RWPE2 (cell line): ENCODE measurements at regions not wholly inside any gene's neighbourhood (a gene's known extent, or its start where the extent isn't known, plus 50 kb on each side); places are given as distances from the start of the nearest gene placed in this dataset.

ENCODE experiments used
- ATAC-seq: fragments of 200-7000 bp; cut with Tn5 transposase; 3 replicates; pipeline ENCODE4 v1.9.1; 2021; ENCODE audit warnings: low read depth
- DNase-seq: peaks from one replicate; pipeline ENCODE4 v3.0.0-alpha.2; 2020; ENCODE audit warnings: low spot score
- H3K27ac ChIP-seq: fragments of 450-650 bp; 2 replicates; pipeline ENCODE4 v1.5.1; 2017; ENCODE audit warnings: mild to moderate bottlenecking; ENCODE audit not compliant: poor library complexity, severe bottlenecking
- H3K27me3 ChIP-seq: fragments of 250-450 bp; sonication (Bioruptor Pico); 2 replicates; pipeline ENCODE4 v1.5.1; 2021; ENCODE audit warnings: mild to moderate bottlenecking, moderate library complexity; ENCODE audit not compliant: insufficient read depth, poor library complexity, severe bottlenecking
- H3K36me3 ChIP-seq: fragments of 250-450 bp; sonication (Bioruptor Pico); 2 replicates; pipeline ENCODE4 v1.5.1; 2020; ENCODE audit warnings: low read depth, mild to moderate bottlenecking, moderate library complexity
- H3K4me1 ChIP-seq: fragments of 250-450 bp; sonication (Bioruptor Pico); 2 replicates; pipeline ENCODE4 v1.5.1; 2021; ENCODE audit warnings: mild to moderate bottlenecking, moderate library complexity; ENCODE audit not compliant: insufficient read depth, poor library complexity, severe bottlenecking
- H3K4me3 ChIP-seq: fragments of 250-450 bp; sonication (Bioruptor Pico); 2 replicates; pipeline ENCODE4 v1.5.1; 2021; ENCODE audit warnings: mild to moderate bottlenecking, moderate library complexity; ENCODE audit not compliant: severe bottlenecking
- H3K9me3 ChIP-seq: fragments of 250-450 bp; sonication (Bioruptor Pico); 2 replicates; pipeline ENCODE4 v1.5.1; 2021; ENCODE audit warnings: mild to moderate bottlenecking, moderate library complexity; ENCODE audit not compliant: severe bottlenecking
- CTCF ChIP-seq: fragments of 450-650 bp; IDR thresholded peaks from one replicate; pipeline ENCODE4 v1.5.1; 2017; ENCODE audit warnings: mild to moderate bottlenecking, moderate library complexity; ENCODE audit not compliant: poor library complexity, severe bottlenecking

- Histone ChIP-seq H3K4me3 (no peak overlapping the region), H3K27me3 (no peaks in the 10 kb centered on the region), H3K4me1 (no peaks in the 10 kb centered on the region), H3K9me3 (no peaks in the 10 kb centered on the region), H3K36me3 (no peaks in the 10 kb centered on the region), H3K27ac (no peak overlapping the region)
- no peak for TF ChIP-seq CTCF
- no peak for ATAC-seq
- no peak for DNase-seq
Measured at GRCh38 chr17:12403881-12404398, 261.8 kb upstream of the MYOCD start.

- no peak for TF ChIP-seq CTCF
- Histone ChIP-seq H3K27me3 (no peaks in the 10 kb centered on the region), H3K27ac (no peak overlapping the region), H3K4me3 (no peak overlapping the region), H3K36me3 (no peaks in the 10 kb centered on the region), H3K9me3 (no peaks in the 10 kb centered on the region), H3K4me1 (no peaks in the 10 kb centered on the region)
- no peak; the same call in 2 of the 3 replicates for ATAC-seq
- no peak for DNase-seq
Measured at GRCh38 chr17:12406623-12407215, 259.0 kb upstream of the MYOCD start.

GRCh38 chr17:12407495-12408252 is 258.0 kb upstream of the MYOCD start:
- no peak for TF ChIP-seq CTCF
- no peaks in the 10 kb centered on the region for H3K9me3 ChIP-seq
- no peaks in the 10 kb centered on the region for H3K36me3 ChIP-seq
- no peak overlapping the region for H3K4me3 ChIP-seq
- H3K27ac ChIP-seq, result no peak overlapping the region
- H3K4me1 ChIP-seq, result no peaks in the 10 kb centered on the region
- no peak for DNase-seq
- ATAC-seq, result no peak
- H3K27me3 ChIP-seq, result no peaks in the 10 kb centered on the region

- Histone ChIP-seq H3K9me3 (no peaks in the 10 kb centered on the region), H3K4me3 (no peak overlapping the region), H3K36me3 (no peaks in the 10 kb centered on the region), H3K27me3 (no peaks in the 10 kb centered on the region), H3K4me1 (no peaks in the 10 kb centered on the region), H3K27ac (no peak overlapping the region)
- ATAC-seq (no peak), DNase-seq (no peak)
- no peak for TF ChIP-seq CTCF
Measured at GRCh38 chr17:12409082-12409481, 256.6 kb upstream of the MYOCD start.

GRCh38 chr17:12410717-12411116 is 255.0 kb upstream of the MYOCD start:
- Histone ChIP-seq H3K4me3 (no peak overlapping the region), H3K4me1 (no peaks in the 10 kb centered on the region), H3K27me3 (no peaks in the 10 kb centered on the region), H3K9me3 (no peaks in the 10 kb centered on the region), H3K36me3 (no peaks in the 10 kb centered on the region), H3K27ac (no peak overlapping the region)
- DNase-seq (no peak), ATAC-seq (no peak)
- TF ChIP-seq CTCF, result no peak
